ENCODE measurements at regions not wholly inside any gene's neighbourhood (a gene's known extent, or its start where the extent isn't known, plus 50 kb on each side); places are given as distances from the start of the nearest gene placed in this dataset.

- Mint-ChIP-seq H3K36me3 (no peaks in the 10 kb centered on the region), H3K4me1 (no peaks in the 10 kb centered on the region), H3K9me3 (peaks cover 4% of the 10 kb centered on the region), H3K27ac (no peak overlapping the region), H3K27me3 (peaks cover 41% of the 10 kb centered on the region), H3K4me3 (no peak overlapping the region)
- ATAC-seq = no peak
These were observed 56.0 kb upstream of the CTXND1 start for GRCh38 chr15:80308002-80308401.

GRCh38 chr15:80309769-80310384, 57.9 kb upstream of the CTXND1 start:
- H3K36me3 Mint-ChIP-seq = no peaks in the 10 kb centered on the region
- no peaks in the 10 kb centered on the region for H3K4me1 Mint-ChIP-seq
- no peak overlapping the region for H3K4me3 Mint-ChIP-seq
- H3K27ac Mint-ChIP-seq = no peak overlapping the region
- H3K27me3 Mint-ChIP-seq = peaks cover 40% of the 10 kb centered on the region
- H3K9me3 Mint-ChIP-seq = no peaks in the 10 kb centered on the region
- ATAC-seq = no peak

GRCh38 chr15:80310776-80311175, 58.8 kb upstream of the CTXND1 start:
- Mint-ChIP-seq H3K4me1 (no peaks in the 10 kb centered on the region), H3K27me3 (peaks cover 40% of the 10 kb centered on the region), H3K36me3 (no peaks in the 10 kb centered on the region), H3K4me3 (no peak overlapping the region), H3K9me3 (no peaks in the 10 kb centered on the region), H3K27ac (no peak overlapping the region)
- no peak for ATAC-seq

- no peaks in the 10 kb centered on the region for H3K4me1 Mint-ChIP-seq
- no peak overlapping the region for H3K27ac Mint-ChIP-seq
- no peaks in the 10 kb centered on the region for H3K36me3 Mint-ChIP-seq
- no peak for ATAC-seq
- H3K27me3 Mint-ChIP-seq = peaks cover 34% of the 10 kb centered on the region
- H3K4me3 Mint-ChIP-seq = no peak overlapping the region
- no peaks in the 10 kb centered on the region for H3K9me3 Mint-ChIP-seq
These were observed 63.4 kb upstream of the CTXND1 start for GRCh38 chr15:80315289-80315987.

- Mint-ChIP-seq H3K4me1 (no peaks in the 10 kb centered on the region), H3K9me3 (no peaks in the 10 kb centered on the region), H3K36me3 (no peaks in the 10 kb centered on the region), H3K27ac (no peak overlapping the region), H3K27me3 (peaks cover 33% of the 10 kb centered on the region), H3K4me3 (no peak overlapping the region)
- no peak for ATAC-seq
These were observed 65.6 kb upstream of the CTXND1 start for GRCh38 chr15:80317389-80318182.

GRCh38 chr15:80321853-80322252, 69.8 kb upstream of the CTXND1 start:
- Mint-ChIP-seq H3K4me3 (no peak overlapping the region), H3K27me3 (peaks cover 38% of the 10 kb centered on the region), H3K27ac (no peak overlapping the region), H3K4me1 (no peaks in the 10 kb centered on the region), H3K36me3 (no peaks in the 10 kb centered on the region), H3K9me3 (peaks cover 6% of the 10 kb centered on the region)
- no peak for ATAC-seq

GRCh38 chr15:80323285-80323684, 71.3 kb upstream of the CTXND1 start:
- no peak for ATAC-seq
- Mint-ChIP-seq H3K27me3 (peaks cover 27% of the 10 kb centered on the region), H3K4me3 (no peak overlapping the region), H3K27ac (no peak overlapping the region), H3K36me3 (no peaks in the 10 kb centered on the region), H3K9me3 (peaks cover 6% of the 10 kb centered on the region), H3K4me1 (no peaks in the 10 kb centered on the region)

GRCh38 chr15:80324545-80325080, 72.6 kb upstream of the CTXND1 start:
- Mint-ChIP-seq H3K27ac (no peak overlapping the region), H3K27me3 (peaks cover 30% of the 10 kb centered on the region), H3K9me3 (peaks cover 9% of the 10 kb centered on the region), H3K36me3 (no peaks in the 10 kb centered on the region), H3K4me3 (no peak overlapping the region), H3K4me1 (no peaks in the 10 kb centered on the region)
- ATAC-seq = no peak

- Mint-ChIP-seq H3K4me1 (no peaks in the 10 kb centered on the region), H3K27me3 (peaks cover 26% of the 10 kb centered on the region), H3K36me3 (no peaks in the 10 kb centered on the region), H3K9me3 (peaks cover 9% of the 10 kb centered on the region), H3K4me3 (no peak overlapping the region), H3K27ac (no peak overlapping the region)
- ATAC-seq = no peak
These were observed 73.2 kb upstream of the CTXND1 start for GRCh38 chr15:80325206-80325605.

- Mint-ChIP-seq H3K4me1 (no peaks in the 10 kb centered on the region), H3K27ac (no peak overlapping the region), H3K27me3 (peaks cover 19% of the 10 kb centered on the region), H3K36me3 (no peaks in the 10 kb centered on the region), H3K4me3 (no peak overlapping the region), H3K9me3 (peaks cover 9% of the 10 kb centered on the region)
- ATAC-seq = no peak
These were observed 74.3 kb upstream of the CTXND1 start for GRCh38 chr15:80326270-80326669.

- peaks cover 4% of the 10 kb centered on the region for H3K4me1 Mint-ChIP-seq
- H3K4me3 Mint-ChIP-seq = no peak overlapping the region
- H3K27ac Mint-ChIP-seq = no peak overlapping the region
- H3K9me3 Mint-ChIP-seq = peaks cover 8% of the 10 kb centered on the region
- H3K36me3 Mint-ChIP-seq = no peaks in the 10 kb centered on the region
- no peak for ATAC-seq
- peaks cover 17% of the 10 kb centered on the region for H3K27me3 Mint-ChIP-seq
These were observed 75.7 kb upstream of the ARNT2 start for GRCh38 chr15:80328496-80328895.

GRCh38 chr15:80331886-80332406, 72.2 kb upstream of the ARNT2 start:
- H3K36me3 Mint-ChIP-seq = no peaks in the 10 kb centered on the region
- H3K27me3 Mint-ChIP-seq = peaks cover 21% of the 10 kb centered on the region
- H3K4me3 Mint-ChIP-seq = no peak overlapping the region
- no peak overlapping the region for H3K27ac Mint-ChIP-seq
- peak; percentile 40 for ATAC-seq
- H3K9me3 Mint-ChIP-seq = peaks cover 3% of the 10 kb centered on the region
- peaks cover 7% of the 10 kb centered on the region for H3K4me1 Mint-ChIP-seq

- Mint-ChIP-seq H3K27me3 (peaks cover 21% of the 10 kb centered on the region), H3K36me3 (no peaks in the 10 kb centered on the region), H3K4me1 (peaks cover 7% of the 10 kb centered on the region), H3K9me3 (peaks cover 3% of the 10 kb centered on the region), H3K27ac (no peak overlapping the region), H3K4me3 (no peak overlapping the region)
- no peak for ATAC-seq
These were observed 70.9 kb upstream of the ARNT2 start for GRCh38 chr15:80333261-80333660.

GRCh38 chr15:80334521-80334920, 69.7 kb upstream of the ARNT2 start:
- H3K27me3 Mint-ChIP-seq = peaks cover 16% of the 10 kb centered on the region
- H3K27ac Mint-ChIP-seq = no peak overlapping the region
- no peak overlapping the region for H3K4me3 Mint-ChIP-seq
- no peaks in the 10 kb centered on the region for H3K36me3 Mint-ChIP-seq
- no peaks in the 10 kb centered on the region for H3K9me3 Mint-ChIP-seq
- H3K4me1 Mint-ChIP-seq = peaks cover 7% of the 10 kb centered on the region
- ATAC-seq = no peak

GRCh38 chr15:80339601-80340000, 64.6 kb upstream of the ARNT2 start:
- Mint-ChIP-seq H3K27me3 (peaks cover 40% of the 10 kb centered on the region), H3K36me3 (no peaks in the 10 kb centered on the region), H3K9me3 (no peaks in the 10 kb centered on the region), H3K4me3 (no peak overlapping the region), H3K4me1 (no peaks in the 10 kb centered on the region), H3K27ac (no peak overlapping the region)
- ATAC-seq = no peak

Measured in stimulated activated memory B cell treated with anti-CD40 and anti-IgM and Interleukin-4, amounts not matched to agents 10 μg/mL and 1 μg/mL and 100 μg/mL, for 72 hours (primary cell).